ENCODE measurements at regions not wholly inside any gene's neighbourhood (a gene's known extent, or its start where the extent isn't known, plus 50 kb on each side); places are given as distances from the start of the nearest gene placed in this dataset.

DNA sequence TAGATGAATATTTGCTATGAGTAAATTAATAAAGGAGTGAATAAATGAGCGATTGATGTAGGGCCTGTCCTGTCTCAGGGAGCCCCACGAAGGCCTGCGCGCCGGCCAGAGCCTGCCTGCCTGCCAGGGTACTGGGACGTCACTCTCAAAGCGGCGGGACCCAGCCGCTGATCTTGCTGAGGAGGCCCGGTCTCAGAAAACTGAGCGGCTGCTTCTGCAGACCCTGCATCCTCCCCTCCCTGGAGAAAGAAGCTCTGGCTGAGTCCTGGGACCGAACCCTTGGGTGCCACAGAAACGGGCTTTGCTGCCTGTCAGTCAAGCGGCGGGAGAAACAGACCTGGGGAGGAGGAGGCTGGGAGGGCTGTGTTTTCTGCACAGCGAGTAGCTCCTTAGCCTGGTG lies 91.6 kb upstream of the B3GAT1 start:
- TF ChIP-seq, protein P1, sequence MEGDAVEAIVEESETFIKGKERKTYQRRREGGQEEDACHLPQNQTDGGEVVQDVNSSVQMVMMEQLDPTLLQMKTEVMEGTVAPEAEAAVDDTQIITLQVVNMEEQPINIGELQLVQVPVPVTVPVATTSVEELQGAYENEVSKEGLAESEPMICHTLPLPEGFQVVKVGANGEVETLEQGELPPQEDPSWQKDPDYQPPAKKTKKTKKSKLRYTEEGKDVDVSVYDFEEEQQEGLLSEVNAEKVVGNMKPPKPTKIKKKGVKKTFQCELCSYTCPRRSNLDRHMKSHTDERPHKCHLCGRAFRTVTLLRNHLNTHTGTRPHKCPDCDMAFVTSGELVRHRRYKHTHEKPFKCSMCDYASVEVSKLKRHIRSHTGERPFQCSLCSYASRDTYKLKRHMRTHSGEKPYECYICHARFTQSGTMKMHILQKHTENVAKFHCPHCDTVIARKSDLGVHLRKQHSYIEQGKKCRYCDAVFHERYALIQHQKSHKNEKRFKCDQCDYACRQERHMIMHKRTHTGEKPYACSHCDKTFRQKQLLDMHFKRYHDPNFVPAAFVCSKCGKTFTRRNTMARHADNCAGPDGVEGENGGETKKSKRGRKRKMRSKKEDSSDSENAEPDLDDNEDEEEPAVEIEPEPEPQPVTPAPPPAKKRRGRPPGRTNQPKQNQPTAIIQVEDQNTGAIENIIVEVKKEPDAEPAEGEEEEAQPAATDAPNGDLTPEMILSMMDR (IDR thresholded peaks at IDR 0.05): no peak
- TF ChIP-seq POLR2A (IDR thresholded peaks at IDR 0.05) (no peak), EP300 (IDR thresholded peaks at IDR 0.05) (no peak)

All from sigmoid colon (tissue), 4 donors.